Epidermal melanocyte (primary cell): ENCODE measurements at regions not wholly inside any gene's neighbourhood (a gene's known extent, or its start where the extent isn't known, plus 50 kb on each side); places are given as distances from the start of the nearest gene placed in this dataset.
"Not testable (repeated sequence)": the region's sequence is repeated elsewhere in the genome, so short reads cannot be mapped to it uniquely, and the experiment has no call there.

Source experiments
- DNase-seq: peaks from one replicate; pipeline ENCODE4 v3.0.0; 2011; ENCODE audit warnings: low spot score; ENCODE audit not compliant: insufficient read length

- no peak for DNase-seq
Measured at GRCh38 chr3:5739299-5739935, 551.9 kb downstream of the EDEM1 start.

GRCh38 chr3:5739949-5740348, 552.4 kb downstream of the EDEM1 start:
- DNase-seq = no peak

- DNase-seq = no peak
Measured at GRCh38 chr3:5741017-5741416, 553.5 kb downstream of the EDEM1 start.

- DNase-seq = no peak
Measured at GRCh38 chr3:5750091-5750490, 562.6 kb downstream of the EDEM1 start.

GRCh38 chr3:5750874-5751640, 563.5 kb downstream of the EDEM1 start:
- DNase-seq = no peak

- no peak for DNase-seq
Measured at GRCh38 chr3:5754602-5755001, 567.1 kb downstream of the EDEM1 start.

GRCh38 chr3:5756443-5756842, 568.9 kb downstream of the EDEM1 start:
- DNase-seq = no peak

- DNase-seq = no peak
Measured at GRCh38 chr3:5757213-5757804, 569.8 kb downstream of the EDEM1 start.

GRCh38 chr3:5758699-5759098, 571.2 kb downstream of the EDEM1 start:
- no peak for DNase-seq

GRCh38 chr3:5762506-5762905, 575.0 kb downstream of the EDEM1 start:
- DNase-seq = no peak

GRCh38 chr3:5766848-5767247, 579.3 kb downstream of the EDEM1 start:
- no peak for DNase-seq

- no peak for DNase-seq
Measured at GRCh38 chr3:5767304-5767703, 579.8 kb downstream of the EDEM1 start.

GRCh38 chr3:5768281-5768945, 580.9 kb downstream of the EDEM1 start:
- DNase-seq = no peak

GRCh38 chr3:5769825-5770224, 582.3 kb downstream of the EDEM1 start:
- no peak for DNase-seq

- no peak for DNase-seq
Measured at GRCh38 chr3:5774337-5774736, 586.8 kb downstream of the EDEM1 start.

- not testable (repeated sequence) for DNase-seq
Measured at GRCh38 chr3:5775100-5775499, 587.6 kb downstream of the EDEM1 start.

- no peak for DNase-seq
Measured at GRCh38 chr3:5784690-5785089, 597.2 kb downstream of the EDEM1 start.

GRCh38 chr3:5787861-5788488, 600.5 kb downstream of the EDEM1 start:
- no peak for DNase-seq

GRCh38 chr3:5788496-5788895, 601.0 kb downstream of the EDEM1 start:
- no peak for DNase-seq

- no peak for DNase-seq
Measured at GRCh38 chr3:5791558-5791957, 604.1 kb downstream of the EDEM1 start.

- no peak for DNase-seq
Measured at GRCh38 chr3:5796541-5796940, 609.0 kb downstream of the EDEM1 start.

- no peak for DNase-seq
Measured at GRCh38 chr3:5798809-5799208, 611.3 kb downstream of the EDEM1 start.
